ENCODE measurements at regions not wholly inside any gene's neighbourhood (a gene's known extent, or its start where the extent isn't known, plus 50 kb on each side); places are given as distances from the start of the nearest gene placed in this dataset.
"Not testable (repeated sequence)": the region's sequence is repeated elsewhere in the genome, so short reads cannot be mapped to it uniquely, and the experiment has no call there.

DNA sequence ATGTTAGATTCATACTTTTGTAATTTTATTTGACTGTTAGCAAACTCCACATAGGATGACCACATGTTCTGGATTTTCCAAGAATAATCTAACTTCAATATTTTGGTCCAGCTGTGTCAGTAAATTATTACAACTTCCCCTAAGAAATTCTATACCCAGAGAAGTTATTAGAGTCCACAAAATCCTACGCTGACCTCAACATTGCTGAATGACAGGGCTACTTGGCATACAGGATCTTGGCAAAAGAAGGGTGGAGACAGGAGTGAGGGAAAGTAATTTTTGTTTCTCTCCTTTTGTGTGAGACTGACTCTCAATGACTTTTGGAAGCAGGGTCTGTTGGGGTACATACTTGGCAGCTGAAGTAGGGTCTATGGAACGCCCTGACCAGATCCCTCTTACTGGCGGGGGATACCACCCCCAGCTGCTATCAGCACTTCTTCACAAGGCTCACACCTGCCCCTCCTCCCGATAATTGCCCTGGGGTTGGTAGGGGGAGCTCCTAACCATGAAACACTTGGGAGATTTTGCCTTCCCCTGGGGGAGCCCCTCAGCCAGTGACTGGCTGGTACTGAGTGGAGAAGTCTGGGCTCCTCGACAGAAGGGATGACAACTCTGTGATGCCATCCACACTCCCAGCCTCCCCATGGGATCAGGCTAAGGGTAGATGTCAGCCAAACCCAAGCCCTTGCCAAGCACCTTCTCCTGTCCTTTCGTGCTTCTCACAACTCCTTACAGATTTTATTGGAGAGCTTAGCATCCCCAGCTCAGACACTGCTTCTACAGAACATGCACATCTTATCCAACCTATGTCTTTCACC lies 110.6 kb upstream of the FHL2 start:
- DNase-seq (no peak), ATAC-seq (no peak)
- Histone ChIP-seq H3K4me3 (ENCODE audit: low read length) (no peak overlapping the region), H3K36me3 (ENCODE audit: control insufficient read depth in 2 of 3, insufficient read depth in 3 of 3, low read length in 3 of 3) (no peaks in the 10 kb centered on the region), H3K9me3 (ENCODE audit: control insufficient read depth in 2 of 3, low read length in 3 of 3) (no peaks in the 10 kb centered on the region), H3K27ac (ENCODE audit: low read depth, low read length) (no peak overlapping the region), H3K27me3 (ENCODE audit: control insufficient read depth in 2 of 2, insufficient read depth in 2 of 2, low read length in 2 of 2) (no peaks in the 10 kb centered on the region), H3K4me1 (ENCODE audit: control insufficient read depth in 2 of 2, insufficient read depth in 2 of 2, low read length in 2 of 2) (no peaks in the 10 kb centered on the region)
- ChIA-PET POLR2A (interaction anchor here (0.6 kb wide), 1 partner anchor 28 kb away, joined by 3 read pairs; no protein-coding TSS in a partner anchor), CTCF (no interaction called here)
- no peak overlapping the region for H3K4me3 Mint-ChIP-seq
- H3K36me3 Mint-ChIP-seq, result no peaks in the 10 kb centered on the region
- peaks cover 0 to 21% (median 4%) of the 10 kb centered on the region in 5 donors for H3K27me3 Mint-ChIP-seq
- peaks cover 0 to 5% (median 0%) of the 10 kb centered on the region in 11 donors for H3K9me3 Mint-ChIP-seq
- intact Hi-C loops (cut with micrococcal nuclease), result no loop called here
- no peak overlapping the region for H3K27ac Mint-ChIP-seq
- H3K4me1 Mint-ChIP-seq, result no peaks in the 10 kb centered on the region

DNA sequence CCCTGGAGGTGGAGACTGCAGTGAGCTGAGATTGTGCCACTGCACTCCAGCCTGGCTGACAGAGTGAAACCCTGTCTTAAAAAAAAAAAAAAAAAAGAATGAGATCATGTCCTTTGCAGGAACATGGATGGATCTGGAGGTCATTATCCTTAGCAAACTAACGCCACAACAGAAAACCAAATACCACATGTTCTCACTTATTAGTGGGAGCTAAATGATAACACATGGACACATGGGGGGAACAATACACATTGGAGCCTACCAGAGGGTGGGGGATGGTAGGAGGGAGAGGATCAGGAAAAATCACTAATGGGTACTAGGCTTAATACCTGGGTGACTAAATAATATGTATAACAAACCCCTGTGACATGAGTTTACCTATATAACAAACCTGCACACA lies 108.0 kb upstream of the FHL2 start:
- DNase-seq; H3K4me1 Mint-ChIP-seq; H3K36me3 ChIP-seq (ENCODE audit: control insufficient read depth in 2 of 3, insufficient read depth in 3 of 3, low read length in 3 of 3); H3K36me3 Mint-ChIP-seq; H3K9me3 Mint-ChIP-seq; H3K27ac Mint-ChIP-seq; intact Hi-C loops (cut with micrococcal nuclease); H3K4me3 Mint-ChIP-seq; H3K27ac ChIP-seq (ENCODE audit: low read depth, low read length); H3K4me1 ChIP-seq (ENCODE audit: control insufficient read depth in 2 of 2, insufficient read depth in 2 of 2, low read length in 2 of 2); H3K4me3 ChIP-seq (ENCODE audit: low read length); H3K27me3 ChIP-seq (ENCODE audit: control insufficient read depth in 2 of 2, insufficient read depth in 2 of 2, low read length in 2 of 2); ATAC-seq; POLR2A ChIA-PET; H3K9me3 ChIP-seq (ENCODE audit: control insufficient read depth in 2 of 3, low read length in 3 of 3): not testable (repeated sequence)
- CTCF ChIA-PET, result interaction anchor here (0.7 kb wide), 1 partner anchor 108 kb away, joined by 3 read pairs; no protein-coding TSS in a partner anchor
- H3K27me3 Mint-ChIP-seq, result peaks cover 0 to 11% (median 5%) of the 10 kb centered on the region in 5 donors

DNA sequence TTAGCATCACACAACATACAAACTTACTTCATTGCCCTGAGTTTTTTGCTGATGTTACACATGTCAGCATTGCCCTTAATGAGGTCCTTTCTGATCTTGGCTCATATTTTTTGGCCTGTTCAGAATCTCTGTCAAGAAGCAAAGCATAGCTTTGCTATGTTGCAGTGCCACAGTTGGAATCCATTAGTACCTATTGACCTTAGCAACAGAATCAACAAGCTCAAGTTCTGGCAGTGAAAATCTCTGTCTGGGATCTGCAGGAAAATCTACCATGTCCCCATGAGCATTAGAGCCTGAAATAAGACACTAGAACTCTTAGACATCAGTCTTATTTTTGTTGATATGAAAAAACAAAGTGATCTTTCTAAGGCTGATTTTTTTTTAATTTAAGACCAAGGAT lies 105.6 kb upstream of the FHL2 start:
- POLR2A ChIA-PET, result interaction anchor here (0.7 kb wide), 1 partner anchor 17 kb away, joined by 3 read pairs; no protein-coding TSS in a partner anchor
- peaks cover 0 to 4% (median 0%) of the 10 kb centered on the region in 3 experiments for H3K9me3 ChIP-seq (ENCODE audit: control insufficient read depth in 2 of 3, low read length in 3 of 3)
- H3K9me3 Mint-ChIP-seq, result peaks cover 0 to 11% (median 4%) of the 10 kb centered on the region in 11 donors

DNA sequence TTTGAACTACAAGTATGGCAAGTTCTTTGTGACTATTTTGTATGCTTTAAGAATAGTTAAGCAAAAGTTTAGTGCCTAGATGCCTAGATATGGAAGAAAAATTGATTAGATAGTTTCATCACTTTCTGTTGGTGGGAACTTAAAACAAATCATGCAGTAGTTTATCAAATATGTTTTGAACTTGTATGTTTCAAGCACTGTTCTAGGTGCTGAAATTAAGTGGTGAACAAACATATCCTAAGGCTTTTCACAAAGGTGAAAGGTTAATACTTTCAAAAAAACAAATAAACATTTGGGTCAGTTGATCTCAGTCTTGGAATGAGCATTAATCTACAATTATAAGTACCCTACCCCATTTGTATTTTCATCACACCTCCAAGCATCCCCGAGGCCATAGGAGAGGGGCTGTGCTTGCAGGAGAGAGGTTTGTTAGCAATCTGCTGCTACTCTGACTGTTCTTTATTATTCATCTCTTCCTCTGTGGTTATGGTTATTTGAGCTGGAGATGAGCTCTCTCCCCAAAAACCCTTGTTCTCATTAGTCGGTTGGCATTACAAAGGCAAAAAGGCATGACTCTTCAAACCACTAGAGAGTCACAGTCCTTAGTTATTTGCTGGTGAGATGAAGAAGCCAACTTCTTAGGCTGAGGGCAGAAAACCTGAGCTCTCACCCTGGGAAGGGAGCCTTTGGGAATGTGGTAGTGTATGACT lies 103.9 kb upstream of the FHL2 start:
- H3K4me3 Mint-ChIP-seq, result no peak overlapping the region
- Histone ChIP-seq H3K36me3 (ENCODE audit: control insufficient read depth in 2 of 3, insufficient read depth in 3 of 3, low read length in 3 of 3) (no peaks in the 10 kb centered on the region), H3K27ac (ENCODE audit: low read depth, low read length) (no peak overlapping the region), H3K4me1 (ENCODE audit: control insufficient read depth in 2 of 2, insufficient read depth in 2 of 2, low read length in 2 of 2) (no peaks in the 10 kb centered on the region), H3K27me3 (ENCODE audit: control insufficient read depth in 2 of 2, insufficient read depth in 2 of 2, low read length in 2 of 2) (peaks cover 0 to 2% of the 10 kb centered on the region in 2 donors), H3K9me3 (ENCODE audit: control insufficient read depth in 2 of 3, low read length in 3 of 3) (peaks cover 0 to 4% (median 0%) of the 10 kb centered on the region in 3 experiments), H3K4me3 (ENCODE audit: low read length) (no peak overlapping the region)
- H3K36me3 Mint-ChIP-seq, result peaks cover 0 to 5% (median 0%) of the 10 kb centered on the region in 5 donors
- intact Hi-C loops (cut with micrococcal nuclease), result no loop called here
- H3K27me3 Mint-ChIP-seq, result peaks cover 5 to 18% (median 16%) of the 10 kb centered on the region in 5 donors
- H3K9me3 Mint-ChIP-seq, result peaks cover 0 to 11% (median 4%) of the 10 kb centered on the region in 11 donors
- no peak overlapping the region for H3K27ac Mint-ChIP-seq
- ChIA-PET CTCF (no interaction called here), POLR2A (no interaction called here)
- peaks cover 0 to 4% (median 0%) of the 10 kb centered on the region in 7 donors for H3K4me1 Mint-ChIP-seq
- DNase-seq (no peak), ATAC-seq (no peak)

More for the DNA sequence above, 105.6 kb upstream of the FHL2 start:
- no peak overlapping the region for H3K4me3 ChIP-seq (ENCODE audit: low read length)
- ATAC-seq (no peak), DNase-seq (no peak)
- H3K27ac Mint-ChIP-seq, result no peak overlapping the region
- CTCF ChIA-PET, result no interaction called here
- no peak overlapping the region for H3K4me3 Mint-ChIP-seq
- H3K4me1 ChIP-seq (ENCODE audit: control insufficient read depth in 2 of 2, insufficient read depth in 2 of 2, low read length in 2 of 2), result no peaks in the 10 kb centered on the region
- no peak overlapping the region for H3K27ac ChIP-seq (ENCODE audit: low read depth, low read length)
- no peaks in the 10 kb centered on the region for H3K36me3 ChIP-seq (ENCODE audit: control insufficient read depth in 2 of 3, insufficient read depth in 3 of 3, low read length in 3 of 3)
- peaks cover 0 to 14% (median 11%) of the 10 kb centered on the region in 5 donors for H3K27me3 Mint-ChIP-seq
- H3K27me3 ChIP-seq (ENCODE audit: control insufficient read depth in 2 of 2, insufficient read depth in 2 of 2, low read length in 2 of 2), result peaks cover 0 to 2% of the 10 kb centered on the region in 2 donors
- H3K36me3 Mint-ChIP-seq, result peaks cover 0 to 5% (median 0%) of the 10 kb centered on the region in 5 donors
- intact Hi-C loops (cut with micrococcal nuclease), result no loop called here
- H3K4me1 Mint-ChIP-seq, result peaks cover 0 to 4% (median 0%) of the 10 kb centered on the region in 7 donors

DNA sequence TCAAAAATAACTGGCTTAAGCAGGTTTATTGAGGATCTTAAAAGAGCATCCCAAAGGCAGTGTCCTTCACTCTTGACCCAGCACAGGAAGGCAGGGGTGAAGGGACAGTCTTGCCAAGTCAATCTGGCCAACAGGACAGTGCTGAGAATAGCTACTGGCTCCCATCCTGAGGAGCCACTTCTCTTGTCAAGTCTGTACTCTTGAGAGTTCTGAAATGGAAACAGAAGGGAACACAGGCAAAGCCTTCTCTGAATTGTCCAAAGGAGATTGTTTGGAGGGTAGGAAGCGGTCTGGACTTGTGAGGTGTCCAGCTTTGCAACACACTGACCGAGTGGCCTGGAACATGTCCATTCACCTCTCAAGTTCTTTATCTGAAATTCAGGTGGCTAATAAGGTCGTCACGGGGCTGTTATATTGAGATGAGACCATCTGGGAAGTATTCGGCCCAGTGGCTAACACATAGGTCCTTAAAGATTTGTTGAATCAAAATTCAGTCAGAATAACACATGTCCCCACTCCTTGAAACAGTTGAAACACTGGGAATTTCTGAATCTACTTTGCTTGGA lies 99.5 kb upstream of the FHL2 start:
- ATAC-seq (no peak), DNase-seq (no peak)
- Histone ChIP-seq H3K27me3 (ENCODE audit: control insufficient read depth in 2 of 2, insufficient read depth in 2 of 2, low read length in 2 of 2) (peaks cover 0 to 6% of the 10 kb centered on the region in 2 donors), H3K4me3 (ENCODE audit: low read length) (no peak overlapping the region), H3K27ac (ENCODE audit: low read depth, low read length) (no peak overlapping the region), H3K9me3 (ENCODE audit: control insufficient read depth in 2 of 3, low read length in 3 of 3) (peaks cover 0 to 10% (median 0%) of the 10 kb centered on the region in 3 experiments), H3K36me3 (ENCODE audit: control insufficient read depth in 2 of 3, insufficient read depth in 3 of 3, low read length in 3 of 3) (no peaks in the 10 kb centered on the region), H3K4me1 (ENCODE audit: control insufficient read depth in 2 of 2, insufficient read depth in 2 of 2, low read length in 2 of 2) (no peaks in the 10 kb centered on the region)
- CTCF ChIA-PET, result no interaction called here
- POLR2A ChIA-PET, result no interaction called here
- H3K36me3 Mint-ChIP-seq, result peaks cover 0 to 5% (median 0%) of the 10 kb centered on the region in 5 donors
- H3K27me3 Mint-ChIP-seq, result peaks cover 12 to 23% (median 18%) of the 10 kb centered on the region in 5 donors
- H3K4me3 Mint-ChIP-seq, result no peak overlapping the region
- H3K27ac Mint-ChIP-seq, result no peak overlapping the region
- intact Hi-C loops (cut with micrococcal nuclease), result no loop called here
- peaks cover 0 to 4% (median 0%) of the 10 kb centered on the region in 7 donors for H3K4me1 Mint-ChIP-seq
- peaks cover 0 to 28% (median 10%) of the 10 kb centered on the region in 11 donors for H3K9me3 Mint-ChIP-seq

DNA sequence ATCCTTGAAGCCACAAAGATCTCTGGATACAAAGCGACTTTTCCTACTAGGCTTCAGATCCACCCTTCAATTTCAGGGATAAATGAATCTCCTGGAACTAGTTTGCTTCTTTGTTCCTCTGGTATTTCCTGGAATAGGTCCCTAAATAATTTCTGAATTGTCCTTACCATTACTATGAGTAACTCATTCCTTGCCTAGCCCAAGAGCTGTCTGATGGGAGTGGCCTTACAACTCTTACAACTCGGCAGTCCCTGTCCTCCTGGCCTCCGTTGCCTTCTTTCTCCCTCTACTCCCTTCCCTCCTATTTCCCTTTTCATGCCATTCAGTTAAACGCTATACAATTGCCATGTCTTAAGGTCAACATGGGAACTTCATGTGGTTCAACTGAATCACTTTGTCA lies 98.2 kb upstream of the FHL2 start:
- Mint-ChIP-seq H3K27ac (no peak overlapping the region), H3K4me1 (peaks cover 0 to 4% (median 0%) of the 10 kb centered on the region in 7 donors), H3K36me3 (peaks cover 0 to 9% (median 0%) of the 10 kb centered on the region in 5 donors), H3K9me3 (peaks cover 0 to 41% (median 14%) of the 10 kb centered on the region in 11 donors), H3K27me3 (peaks cover 18 to 31% (median 21%) of the 10 kb centered on the region in 5 donors), H3K4me3 (no peak overlapping the region)
- no peak overlapping the region for H3K4me3 ChIP-seq (ENCODE audit: low read length)
- H3K36me3 ChIP-seq (ENCODE audit: control insufficient read depth in 2 of 3, insufficient read depth in 3 of 3, low read length in 3 of 3), result no peaks in the 10 kb centered on the region
- intact Hi-C loops (cut with micrococcal nuclease), result no loop called here
- peaks cover 0 to 6% of the 10 kb centered on the region in 2 donors for H3K27me3 ChIP-seq (ENCODE audit: control insufficient read depth in 2 of 2, insufficient read depth in 2 of 2, low read length in 2 of 2)
- H3K27ac ChIP-seq (ENCODE audit: low read depth, low read length), result no peak overlapping the region
- ChIA-PET POLR2A (no interaction called here), CTCF (no interaction called here)
- H3K9me3 ChIP-seq (ENCODE audit: control insufficient read depth in 2 of 3, low read length in 3 of 3), result peaks cover 0 to 20% (median 0%) of the 10 kb centered on the region in 3 experiments
- ATAC-seq (no peak), DNase-seq (no peak)
- H3K4me1 ChIP-seq (ENCODE audit: control insufficient read depth in 2 of 2, insufficient read depth in 2 of 2, low read length in 2 of 2), result no peaks in the 10 kb centered on the region
